ENCODE measurements at regions not wholly inside any gene's neighbourhood (a gene's known extent, or its start where the extent isn't known, plus 50 kb on each side); places are given as distances from the start of the nearest gene placed in this dataset.
"Not testable (repeated sequence)": the region's sequence is repeated elsewhere in the genome, so short reads cannot be mapped to it uniquely, and the experiment has no call there.

- DNase-seq, result no peak
Observed at GRCh38 chr10:16234916-16235315, 201.9 kb upstream of the PTER start.

- DNase-seq, result no peak
Observed at GRCh38 chr10:16242446-16242845, 194.4 kb upstream of the PTER start.

GRCh38 chr10:16242859-16243613 is 193.8 kb upstream of the PTER start:
- no peak for DNase-seq

GRCh38 chr10:16250136-16250535 is 186.7 kb upstream of the PTER start:
- DNase-seq, result not testable (repeated sequence)

- no peak for DNase-seq
Observed at GRCh38 chr10:16256336-16256735, 180.5 kb upstream of the PTER start.

- peak; percentile 3 for DNase-seq
Observed at GRCh38 chr10:16258291-16259040, 178.3 kb upstream of the PTER start.

GRCh38 chr10:16259726-16260125 is 177.1 kb upstream of the PTER start:
- no peak for DNase-seq

GRCh38 chr10:16260388-16260787 is 176.4 kb upstream of the PTER start:
- no peak for DNase-seq

GRCh38 chr10:16271571-16271970 is 165.2 kb upstream of the PTER start:
- no peak for DNase-seq

- no peak for DNase-seq
Observed at GRCh38 chr10:16274911-16275310, 161.9 kb upstream of the PTER start.

GRCh38 chr10:16280595-16280994 is 156.2 kb upstream of the PTER start:
- DNase-seq, result no peak

- DNase-seq, result no peak
Observed at GRCh38 chr10:16292366-16292765, 144.4 kb upstream of the PTER start.

GRCh38 chr10:16297069-16297468 is 139.7 kb upstream of the PTER start:
- no peak for DNase-seq

GRCh38 chr10:16297642-16298041 is 139.2 kb upstream of the PTER start:
- no peak for DNase-seq

- no peak for DNase-seq
Observed at GRCh38 chr10:16304311-16304710, 132.5 kb upstream of the PTER start.

- DNase-seq, result no peak
Observed at GRCh38 chr10:16310440-16310839, 126.4 kb upstream of the PTER start.

- no peak for DNase-seq
Observed at GRCh38 chr10:16314259-16314658, 122.6 kb upstream of the PTER start.

GRCh38 chr10:16316733-16317390 is 119.9 kb upstream of the PTER start:
- DNase-seq, result no peak

GRCh38 chr10:16341637-16342036 is 95.2 kb upstream of the PTER start:
- DNase-seq, result no peak

GRCh38 chr10:16348891-16349290 is 87.9 kb upstream of the PTER start:
- DNase-seq, result no peak

GRCh38 chr10:16352146-16352545 is 84.7 kb upstream of the PTER start:
- no peak for DNase-seq

GRCh38 chr10:16360001-16360400 is 76.8 kb upstream of the PTER start:
- DNase-seq, result no peak

- DNase-seq, result no peak
Observed at GRCh38 chr10:16360425-16360824, 76.4 kb upstream of the PTER start.
